Activated T-helper 17 cell treated with anti-CD3 and anti-CD28 coated beads, Interleukin-2, amount 50 U/mL, for 72 hours (primary cell): ENCODE measurements at regions not wholly inside any gene's neighbourhood (a gene's known extent, or its start where the extent isn't known, plus 50 kb on each side); places are given as distances from the start of the nearest gene placed in this dataset.
"Not testable (repeated sequence)": the region's sequence is repeated elsewhere in the genome, so short reads cannot be mapped to it uniquely, and the experiment has no call there.

Source experiments
- ATAC-seq: fragments of 150-1000 bp; cut with Tn5 transposase; replicated peaks from 2 replicates; pipeline ENCODE4 v1.10.0; 2021; ENCODE audit warnings: mild to moderate bottlenecking, moderate library complexity
- H3K27ac Mint-ChIP-seq: one replicate; pipeline ENCODE4 v1.8.0; 2022; ENCODE audit warnings: mixed read lengths
- H3K27me3 Mint-ChIP-seq: one replicate; pipeline ENCODE4 v1.8.0; 2022; ENCODE audit warnings: mixed read lengths
- H3K36me3 Mint-ChIP-seq: one replicate; pipeline ENCODE4 v1.8.0; 2022; ENCODE audit warnings: low read depth, mild to moderate bottlenecking, mixed read lengths
- H3K4me1 Mint-ChIP-seq: one replicate; pipeline ENCODE4 v1.8.0; 2022; ENCODE audit warnings: mixed read lengths
- H3K4me3 Mint-ChIP-seq: one replicate; pipeline ENCODE4 v1.8.0; 2022; ENCODE audit warnings: mild to moderate bottlenecking, mixed read lengths
- H3K9me3 Mint-ChIP-seq: one replicate; pipeline ENCODE4 v1.8.0; 2022; ENCODE audit warnings: mixed read lengths

- no peak for ATAC-seq
- Mint-ChIP-seq H3K36me3 (no peaks in the 10 kb centered on the region), H3K4me1 (no peaks in the 10 kb centered on the region), H3K27me3 (peaks cover 18% of the 10 kb centered on the region), H3K27ac (no peak overlapping the region), H3K4me3 (no peak overlapping the region), H3K9me3 (no peaks in the 10 kb centered on the region)
Measured at GRCh38 chr18:24588440-24588839, 128.0 kb downstream of the HRH4 start.

- H3K36me3 Mint-ChIP-seq = no peaks in the 10 kb centered on the region
- peaks cover 9% of the 10 kb centered on the region for H3K27me3 Mint-ChIP-seq
- H3K4me3 Mint-ChIP-seq = no peak overlapping the region
- no peak overlapping the region for H3K27ac Mint-ChIP-seq
- no peak for ATAC-seq
- no peaks in the 10 kb centered on the region for H3K9me3 Mint-ChIP-seq
- no peaks in the 10 kb centered on the region for H3K4me1 Mint-ChIP-seq
Measured at GRCh38 chr18:24590946-24591345, 130.5 kb downstream of the HRH4 start.

- ATAC-seq = no peak
- H3K4me3 Mint-ChIP-seq = no peak overlapping the region
- no peaks in the 10 kb centered on the region for H3K9me3 Mint-ChIP-seq
- no peak overlapping the region for H3K27ac Mint-ChIP-seq
- H3K27me3 Mint-ChIP-seq = peaks cover 6% of the 10 kb centered on the region
- H3K4me1 Mint-ChIP-seq = no peaks in the 10 kb centered on the region
- no peaks in the 10 kb centered on the region for H3K36me3 Mint-ChIP-seq
Measured at GRCh38 chr18:24593401-24593800, 133.0 kb downstream of the HRH4 start.

- no peak for ATAC-seq
- Mint-ChIP-seq H3K27me3 (peaks cover 7% of the 10 kb centered on the region), H3K36me3 (no peaks in the 10 kb centered on the region)
Measured at GRCh38 chr18:24593886-24594285, 133.4 kb downstream of the HRH4 start.

GRCh38 chr18:24595561-24596031 lies 135.2 kb downstream of the HRH4 start:
- H3K9me3 Mint-ChIP-seq = no peaks in the 10 kb centered on the region
- ATAC-seq = no peak
- H3K27ac Mint-ChIP-seq = no peak overlapping the region
- peaks cover 14% of the 10 kb centered on the region for H3K27me3 Mint-ChIP-seq
- no peak overlapping the region for H3K4me3 Mint-ChIP-seq
- no peaks in the 10 kb centered on the region for H3K36me3 Mint-ChIP-seq
- no peaks in the 10 kb centered on the region for H3K4me1 Mint-ChIP-seq

More at GRCh38 chr18:24593886-24594285, 133.4 kb downstream of the HRH4 start:
- no peaks in the 10 kb centered on the region for H3K4me1 Mint-ChIP-seq
- no peaks in the 10 kb centered on the region for H3K9me3 Mint-ChIP-seq
- H3K27ac Mint-ChIP-seq = no peak overlapping the region
- H3K4me3 Mint-ChIP-seq = no peak overlapping the region

- Mint-ChIP-seq H3K4me3 (no peak overlapping the region), H3K4me1 (no peaks in the 10 kb centered on the region), H3K27ac (no peak overlapping the region), H3K9me3 (no peaks in the 10 kb centered on the region), H3K36me3 (no peaks in the 10 kb centered on the region), H3K27me3 (peaks cover 17% of the 10 kb centered on the region)
- no peak for ATAC-seq
Measured at GRCh38 chr18:24600076-24600654, 139.7 kb downstream of the HRH4 start.

- no peak overlapping the region for H3K4me3 Mint-ChIP-seq
- H3K9me3 Mint-ChIP-seq = no peaks in the 10 kb centered on the region
- peaks cover 17% of the 10 kb centered on the region for H3K27me3 Mint-ChIP-seq
- ATAC-seq = no peak
- no peaks in the 10 kb centered on the region for H3K36me3 Mint-ChIP-seq
- no peaks in the 10 kb centered on the region for H3K4me1 Mint-ChIP-seq
- no peak overlapping the region for H3K27ac Mint-ChIP-seq
Measured at GRCh38 chr18:24601585-24601984, 141.1 kb downstream of the HRH4 start.

- Mint-ChIP-seq H3K27ac (no peak overlapping the region), H3K27me3 (peaks cover 17% of the 10 kb centered on the region), H3K9me3 (no peaks in the 10 kb centered on the region), H3K4me1 (no peaks in the 10 kb centered on the region), H3K4me3 (no peak overlapping the region), H3K36me3 (no peaks in the 10 kb centered on the region)
- no peak for ATAC-seq
Measured at GRCh38 chr18:24602201-24602600, 141.8 kb downstream of the HRH4 start.

GRCh38 chr18:24603151-24603550 lies 142.7 kb downstream of the HRH4 start:
- no peak overlapping the region for H3K4me3 Mint-ChIP-seq
- no peaks in the 10 kb centered on the region for H3K4me1 Mint-ChIP-seq
- no peak overlapping the region for H3K27ac Mint-ChIP-seq
- peaks cover 13% of the 10 kb centered on the region for H3K27me3 Mint-ChIP-seq
- no peaks in the 10 kb centered on the region for H3K36me3 Mint-ChIP-seq
- ATAC-seq = no peak
- no peaks in the 10 kb centered on the region for H3K9me3 Mint-ChIP-seq

GRCh38 chr18:24605444-24605843 lies 145.0 kb downstream of the HRH4 start:
- H3K4me3 Mint-ChIP-seq = no peak overlapping the region
- H3K9me3 Mint-ChIP-seq = no peaks in the 10 kb centered on the region
- no peak overlapping the region for H3K27ac Mint-ChIP-seq
- peaks cover 3% of the 10 kb centered on the region for H3K27me3 Mint-ChIP-seq
- no peak for ATAC-seq
- no peaks in the 10 kb centered on the region for H3K36me3 Mint-ChIP-seq
- H3K4me1 Mint-ChIP-seq = no peaks in the 10 kb centered on the region

- Mint-ChIP-seq H3K4me3 (no peak overlapping the region), H3K9me3 (no peaks in the 10 kb centered on the region), H3K27me3 (no peaks in the 10 kb centered on the region), H3K36me3 (no peaks in the 10 kb centered on the region), H3K27ac (no peak overlapping the region), H3K4me1 (no peaks in the 10 kb centered on the region)
- no peak for ATAC-seq
Measured at GRCh38 chr18:24609254-24609653, 148.8 kb downstream of the HRH4 start.

- Mint-ChIP-seq H3K4me1 (no peaks in the 10 kb centered on the region), H3K36me3 (no peaks in the 10 kb centered on the region), H3K27ac (no peak overlapping the region), H3K27me3 (no peaks in the 10 kb centered on the region), H3K4me3 (no peak overlapping the region), H3K9me3 (no peaks in the 10 kb centered on the region)
- ATAC-seq = no peak
Measured at GRCh38 chr18:24611075-24611474, 150.6 kb downstream of the HRH4 start.

- no peaks in the 10 kb centered on the region for H3K36me3 Mint-ChIP-seq
- no peak overlapping the region for H3K27ac Mint-ChIP-seq
- no peaks in the 10 kb centered on the region for H3K27me3 Mint-ChIP-seq
- no peaks in the 10 kb centered on the region for H3K9me3 Mint-ChIP-seq
- H3K4me3 Mint-ChIP-seq = no peak overlapping the region
- no peaks in the 10 kb centered on the region for H3K4me1 Mint-ChIP-seq
- ATAC-seq = no peak
Measured at GRCh38 chr18:24613896-24614640, 153.6 kb downstream of the HRH4 start.

- Mint-ChIP-seq H3K4me3 (no peak overlapping the region), H3K27ac (no peak overlapping the region), H3K9me3 (no peaks in the 10 kb centered on the region), H3K36me3 (no peaks in the 10 kb centered on the region), H3K4me1 (no peaks in the 10 kb centered on the region), H3K27me3 (no peaks in the 10 kb centered on the region)
- no peak for ATAC-seq
Measured at GRCh38 chr18:24616653-24617052, 156.2 kb downstream of the HRH4 start.

GRCh38 chr18:24624421-24624820 lies 164.0 kb downstream of the HRH4 start:
- H3K27me3 Mint-ChIP-seq = peaks cover 16% of the 10 kb centered on the region
- not testable (repeated sequence) for H3K9me3 Mint-ChIP-seq, H3K4me1 Mint-ChIP-seq, ATAC-seq, H3K4me3 Mint-ChIP-seq, H3K36me3 Mint-ChIP-seq, H3K27ac Mint-ChIP-seq
